Activated CD4-positive, alpha-beta T cell treated with anti-CD3 and anti-CD28 coated beads, Interleukin-2, amount 10 ng/mL, durations not matched to agents 24 days and 14 days (primary cell): ENCODE measurements at regions not wholly inside any gene's neighbourhood (a gene's known extent, or its start where the extent isn't known, plus 50 kb on each side); places are given as distances from the start of the nearest gene placed in this dataset.
A peak's percentile ranks its signal among the peaks of the same experiment; 100 is the strongest.
"Not testable (repeated sequence)": the region's sequence is repeated elsewhere in the genome, so short reads cannot be mapped to it uniquely, and the experiment has no call there.

Experiments used
- DNase-seq: peaks from one replicate; pipeline ENCODE4 v3.0.0; 2022
- H3K27ac Mint-ChIP-seq: one replicate; pipeline ENCODE4 v1.8.0; 2022; ENCODE audit warnings: mild to moderate bottlenecking, mixed read lengths
- H3K27me3 Mint-ChIP-seq: one replicate; pipeline ENCODE4 v1.8.0; 2022; ENCODE audit warnings: mixed read lengths
- H3K36me3 Mint-ChIP-seq: one replicate; pipeline ENCODE4 v1.8.0; 2022; ENCODE audit warnings: low read depth, mild to moderate bottlenecking, mixed read lengths
- H3K4me1 Mint-ChIP-seq: one replicate; pipeline ENCODE4 v1.8.0; 2021; ENCODE audit warnings: mixed read lengths
- H3K4me3 Mint-ChIP-seq: one replicate; pipeline ENCODE4 v1.8.0; 2022; ENCODE audit warnings: mild to moderate bottlenecking, moderate library complexity, mixed read lengths
- H3K9me3 Mint-ChIP-seq: one replicate; pipeline ENCODE4 v1.8.0; 2021; ENCODE audit warnings: mixed read lengths
- intact Hi-C: fragments of 100-400 bp; cut with micrococcal nuclease; formaldehyde crosslinking; loops from one replicate; pipeline ENCODE4 v1.15.1; 2023

- no peaks in the 10 kb centered on the region for H3K9me3 Mint-ChIP-seq
- no peak overlapping the region for H3K4me3 Mint-ChIP-seq
- intact Hi-C loops, result no loop called here
- DNase-seq, result no peak
- H3K36me3 Mint-ChIP-seq, result no peaks in the 10 kb centered on the region
- peaks cover 3% of the 10 kb centered on the region for H3K27me3 Mint-ChIP-seq
- no peaks in the 10 kb centered on the region for H3K4me1 Mint-ChIP-seq
- no peak overlapping the region for H3K27ac Mint-ChIP-seq
Observed at GRCh38 chr5:178063277-178063676, 50.1 kb upstream of the N4BP3 start.

- DNase-seq, result no peak
- Mint-ChIP-seq H3K4me3 (no peak overlapping the region), H3K36me3 (no peaks in the 10 kb centered on the region), H3K27ac (no peak overlapping the region), H3K27me3 (peaks cover 2% of the 10 kb centered on the region), H3K9me3 (no peaks in the 10 kb centered on the region), H3K4me1 (no peaks in the 10 kb centered on the region)
- intact Hi-C loops, result no loop called here
Observed at GRCh38 chr5:178058321-178059012, 54.9 kb upstream of the N4BP3 start.

DNA sequence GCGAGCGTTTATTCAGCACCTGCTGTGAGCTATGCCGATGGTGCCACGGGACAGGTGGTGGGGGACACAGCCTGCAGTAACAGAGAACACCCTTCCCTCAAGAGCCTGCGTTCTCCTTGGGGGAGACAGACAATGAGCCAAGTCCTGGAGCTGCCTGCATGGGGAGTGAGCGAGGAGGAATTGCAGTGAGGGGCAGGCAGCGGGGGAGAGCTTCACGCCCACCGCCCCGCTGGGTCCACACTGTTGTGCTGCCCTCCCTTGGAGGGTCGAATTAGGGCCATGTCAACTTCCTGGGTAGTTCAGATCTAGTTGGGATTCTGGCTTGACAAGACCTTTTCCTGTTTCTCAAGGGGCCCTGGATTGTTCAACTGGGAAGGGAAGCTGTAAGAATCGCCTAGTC, 55.5 kb upstream of the N4BP3 start:
- Mint-ChIP-seq H3K4me3 (no peak overlapping the region), H3K4me1 (no peaks in the 10 kb centered on the region), H3K36me3 (no peaks in the 10 kb centered on the region), H3K27me3 (peaks cover 2% of the 10 kb centered on the region), H3K27ac (no peak overlapping the region), H3K9me3 (no peaks in the 10 kb centered on the region)
- no peak for DNase-seq
- intact Hi-C loops, result no loop called here

DNA sequence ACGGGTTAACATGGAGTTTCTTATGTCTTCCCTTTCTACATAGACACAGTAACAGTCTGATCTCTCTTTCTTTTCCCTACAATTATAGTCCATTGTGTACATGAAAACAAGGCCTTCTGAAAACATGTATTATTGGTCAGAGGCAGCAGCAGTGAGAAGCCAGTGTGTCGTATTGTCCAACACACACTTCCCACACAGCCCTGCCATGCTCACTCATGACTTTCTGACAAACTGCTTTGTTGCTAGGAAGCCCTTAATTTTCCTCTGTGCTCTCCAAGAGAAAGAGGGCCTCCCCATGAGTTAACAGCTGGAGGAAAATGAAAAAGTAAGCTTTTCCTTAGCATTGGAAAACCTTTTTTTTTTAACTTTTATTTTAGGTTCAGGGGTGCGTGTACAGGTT, 56.4 kb upstream of the N4BP3 start:
- Mint-ChIP-seq H3K27me3 (peaks cover 2% of the 10 kb centered on the region), H3K36me3 (no peaks in the 10 kb centered on the region), H3K9me3 (no peaks in the 10 kb centered on the region), H3K4me1 (no peaks in the 10 kb centered on the region), H3K4me3 (no peak overlapping the region), H3K27ac (no peak overlapping the region)
- intact Hi-C loops, result no loop called here
- DNase-seq, result no peak

- H3K9me3 Mint-ChIP-seq, intact Hi-C loops: not testable (repeated sequence)
Observed at GRCh38 chr5:178055536-178055935, 57.8 kb upstream of the N4BP3 start.

GRCh38 chr5:178052062-178052461, 56.0 kb upstream of the PROP1 start:
- DNase-seq, H3K4me3 Mint-ChIP-seq, H3K27ac Mint-ChIP-seq, H3K27me3 Mint-ChIP-seq, H3K4me1 Mint-ChIP-seq, H3K36me3 Mint-ChIP-seq, intact Hi-C loops, H3K9me3 Mint-ChIP-seq: not testable (repeated sequence)

More at GRCh38 chr5:178055536-178055935, 57.8 kb upstream of the N4BP3 start:
- not testable (repeated sequence) for H3K27ac Mint-ChIP-seq, DNase-seq, H3K27me3 Mint-ChIP-seq, H3K4me3 Mint-ChIP-seq, H3K36me3 Mint-ChIP-seq, H3K4me1 Mint-ChIP-seq

DNA sequence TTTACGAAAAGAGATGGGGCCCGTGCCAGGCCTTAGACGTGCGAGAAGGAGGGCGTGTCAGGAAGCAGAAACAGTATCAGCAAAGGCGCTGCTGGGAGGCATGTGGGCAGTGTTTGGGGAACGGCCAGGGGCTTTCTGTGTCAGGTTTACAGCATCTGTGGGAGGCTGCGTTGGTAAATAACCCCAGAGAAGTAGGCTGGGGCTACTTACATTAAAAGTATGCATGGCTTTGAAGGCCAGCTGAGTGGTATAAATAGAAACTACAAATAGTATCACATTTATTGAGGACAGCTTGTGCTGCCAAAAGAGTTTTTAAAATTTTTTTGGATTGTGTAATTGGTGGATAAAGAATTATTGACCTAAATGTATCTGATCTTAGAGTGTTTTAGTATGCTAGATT, 54.8 kb upstream of the PROP1 start:
- H3K4me1 Mint-ChIP-seq, intact Hi-C loops, H3K9me3 Mint-ChIP-seq, DNase-seq, H3K36me3 Mint-ChIP-seq, H3K4me3 Mint-ChIP-seq, H3K27ac Mint-ChIP-seq, H3K27me3 Mint-ChIP-seq: not testable (repeated sequence)

DNA sequence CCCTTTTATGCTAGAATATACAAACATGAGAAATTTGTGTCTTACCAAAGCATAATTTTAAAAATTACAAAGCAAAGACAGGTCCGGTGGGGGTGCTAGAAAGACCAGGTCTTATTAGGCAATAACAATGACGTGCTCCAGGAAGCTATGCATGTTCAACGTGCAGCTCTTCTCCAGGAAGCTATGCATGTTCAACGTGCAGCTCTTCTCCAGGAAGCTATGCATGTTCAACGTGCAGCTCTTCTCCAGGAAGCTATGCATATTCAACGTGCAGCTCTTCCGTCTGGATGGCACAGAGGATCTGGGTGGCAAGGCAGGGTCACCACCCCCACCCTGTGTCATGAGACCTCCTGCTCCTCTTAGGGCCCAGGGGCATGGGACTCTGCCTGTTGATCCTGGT, 51.9 kb upstream of the PROP1 start:
- H3K9me3 Mint-ChIP-seq, intact Hi-C loops, H3K4me1 Mint-ChIP-seq, DNase-seq, H3K27me3 Mint-ChIP-seq, H3K36me3 Mint-ChIP-seq, H3K4me3 Mint-ChIP-seq, H3K27ac Mint-ChIP-seq: not testable (repeated sequence)

DNA sequence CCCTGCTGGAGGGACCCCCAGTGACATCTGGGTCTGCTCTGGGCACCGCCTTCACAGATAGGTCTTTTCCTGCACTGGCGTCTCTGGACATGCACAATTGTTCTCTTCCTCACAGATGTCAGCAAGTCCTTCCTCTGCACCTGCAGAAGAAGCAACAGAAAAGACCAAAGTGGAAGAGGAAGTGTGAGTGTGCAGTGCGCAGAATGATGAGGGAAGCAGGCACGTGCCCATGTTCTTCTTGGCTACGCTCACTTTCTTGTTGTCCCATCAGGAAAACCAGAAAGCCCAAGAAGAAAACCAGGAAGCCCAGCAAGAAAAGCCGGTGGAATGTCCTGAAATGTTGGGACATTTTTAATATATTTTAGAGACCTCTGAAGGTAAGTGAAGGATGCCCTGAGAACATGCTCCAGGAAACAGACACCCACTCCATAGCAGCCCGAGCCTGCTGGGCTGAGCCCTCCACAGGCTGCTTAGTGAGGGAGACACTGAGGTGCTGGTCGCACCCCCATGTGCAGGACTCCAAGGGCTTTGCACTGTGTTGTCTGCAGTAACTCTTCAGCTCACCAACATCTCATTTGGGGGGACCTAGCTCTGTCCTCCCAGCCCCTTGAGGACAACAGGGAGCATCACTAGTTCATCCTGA, 50.8 kb upstream of the PROP1 start:
- H3K4me1 Mint-ChIP-seq, H3K27ac Mint-ChIP-seq, H3K9me3 Mint-ChIP-seq, H3K36me3 Mint-ChIP-seq, H3K4me3 Mint-ChIP-seq, intact Hi-C loops, H3K27me3 Mint-ChIP-seq: not testable (repeated sequence)
- DNase-seq, result peak; percentile 50

DNA sequence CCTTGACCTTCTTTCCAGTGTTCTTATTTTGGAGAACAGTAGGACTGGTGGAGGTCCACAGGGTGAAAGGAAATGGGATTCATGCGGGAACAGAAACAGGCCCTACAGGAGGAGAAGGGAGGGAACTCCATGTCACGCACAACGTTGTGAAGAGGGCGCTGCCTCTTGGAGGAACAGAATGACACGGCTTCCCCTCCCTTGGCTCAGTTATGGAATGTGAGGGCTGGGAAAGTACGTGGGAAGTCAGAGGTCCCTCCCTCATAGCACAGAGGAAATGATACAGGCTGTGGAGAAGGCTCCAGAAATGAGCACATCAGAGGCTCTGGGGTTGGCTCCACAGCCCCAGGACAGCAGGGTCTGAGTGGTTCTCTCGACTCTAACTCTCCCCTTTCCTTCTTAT, 49.9 kb upstream of the PROP1 start:
- H3K4me1 Mint-ChIP-seq, H3K4me3 Mint-ChIP-seq, H3K27ac Mint-ChIP-seq, DNase-seq, H3K36me3 Mint-ChIP-seq, intact Hi-C loops, H3K27me3 Mint-ChIP-seq, H3K9me3 Mint-ChIP-seq: not testable (repeated sequence)
